ENCODE measurements at regions not wholly inside any gene's neighbourhood (a gene's known extent, or its start where the extent isn't known, plus 50 kb on each side); places are given as distances from the start of the nearest gene placed in this dataset.

- Histone ChIP-seq H2BK5ac (ENCODE audit: low read depth, low read length) (no peak overlapping the region), H3K23me2 (ENCODE audit: low read depth, low read length) (no peaks in the 10 kb centered on the region), H3K18ac (ENCODE audit: extremely low read depth, low read length) (no peak overlapping the region), H3K14ac (ENCODE audit: insufficient read length) (no peak overlapping the region), H3K56ac (replicated peaks; ENCODE audit: insufficient read length, low read depth, low read length) (no peak overlapping the region), H3K4ac (replicated peaks; ENCODE audit: insufficient read length, low read depth, low read length) (no peak overlapping the region), H2AK5ac (ENCODE audit: low read depth, low read length) (no peak overlapping the region), H3K9ac (replicated peaks in 1 of 4; ENCODE audit: extremely low read depth in 1 of 4, low read depth in 3 of 4, low read length in 3 of 4) (no peak overlapping the region), H2BK15ac (ENCODE audit: low read length) (no peak overlapping the region), H2AFZ (ENCODE audit: low read length) (no peak overlapping the region), H3K27ac (ENCODE audit: low read depth, low read length) (no peak overlapping the region), H3K23ac (ENCODE audit: insufficient read length) (no peak overlapping the region), H3K27me3 (replicated peaks in 1 of 4; ENCODE audit: control insufficient read depth in 3 of 4, extremely low read depth in 1 of 4, insufficient read depth in 3 of 4, low read length in 3 of 4) (no peaks in the 10 kb centered on the region), H3K79me1 (ENCODE audit: low read depth, low read length) (no peaks in the 10 kb centered on the region), H4K20me1 (replicated peaks in 1 of 2; ENCODE audit: control insufficient read depth in 1 of 2, insufficient read depth in 2 of 2, low read length in 2 of 2) (no peaks in the 10 kb centered on the region), H2BK120ac (replicated peaks; ENCODE audit: low read depth, low read length) (no peak overlapping the region), H4K5ac (ENCODE audit: insufficient read length, low read depth, low read length) (no peak overlapping the region), H3K4me3 (ENCODE audit: extremely low read depth in 1 of 4, insufficient read depth in 2 of 4, low read depth in 3 of 4, low read length in 4 of 4) (no peak overlapping the region), H2BK20ac (ENCODE audit: low read length) (no peak overlapping the region), H3K79me2 (ENCODE audit: control insufficient read depth in 1 of 2, insufficient read depth in 2 of 2, low read length in 2 of 2) (no peaks in the 10 kb centered on the region), H3K4me1 (replicated peaks in 1 of 4; ENCODE audit: control insufficient read depth in 3 of 4, insufficient read depth in 4 of 4, low read length in 3 of 4) (no peaks in the 10 kb centered on the region), H3K9me3 (ENCODE audit: insufficient read depth in 2 of 2, low read depth in 1 of 2, low read length in 1 of 2) (peaks cover 2 to 5% of the 10 kb centered on the region in 2 experiments; a peak in 2 of 4 replicates), H4K91ac (replicated peaks; ENCODE audit: insufficient read length, low read length) (no peak overlapping the region), H2BK12ac (ENCODE audit: low read depth, low read length) (no peak overlapping the region), H4K8ac (ENCODE audit: extremely low read depth, insufficient read depth, low read length) (no peak overlapping the region), H3K36me3 (ENCODE audit: control insufficient read depth in 2 of 4, insufficient read depth in 4 of 4, low read length in 3 of 4) (no peaks in the 10 kb centered on the region), H3K4me2 (ENCODE audit: insufficient read depth in 1 of 2, low read depth in 2 of 2, low read length in 2 of 2) (no peak overlapping the region)
- ChIA-PET CTCF (ENCODE audit: partially characterized antibody) (interaction anchor here (1.2 kb wide), 1 partner anchor 185 kb away, joined by 3 read pairs; no protein-coding TSS in a partner anchor), POLR2A (ENCODE audit: partially characterized antibody) (no interaction called here)
- DNase-seq (ENCODE audit: low read depth in 1 of 2, low spot score in 2 of 2) (no peak), FAIRE-seq (no peak)
- TF ChIP-seq KDM5A (IDR thresholded peaks at IDR 0.05; ENCODE audit: low read length) (no peak), KDM1A (IDR thresholded peaks at IDR 0.05; ENCODE audit: borderline replicate concordance, low read length) (no peak), CHD2 (IDR thresholded peaks at IDR 0.05; ENCODE audit: low read length) (no peak), BACH1 (IDR thresholded peaks at IDR 0.05; ENCODE audit: low read length) (no peak), EZH2 (IDR thresholded peaks at IDR 0.05; ENCODE audit: low read depth, low read length, severe bottlenecking) (no peak), RAD21 (IDR thresholded peaks at IDR 0.05 in 1 of 2, conservative IDR thresholded peaks at IDR 0.05 in 1 of 2; ENCODE audit: low read depth in 2 of 2, low read length in 2 of 2) (no peak), MAX (IDR thresholded peaks at IDR 0.05) (no peak), TAF1 (IDR thresholded peaks at IDR 0.05; ENCODE audit: low read depth, low read length) (no peak), TAF7 (optimal IDR thresholded peaks at IDR 0.05; ENCODE audit: borderline replicate concordance, low read depth, low read length) (no peak), RXRA (IDR thresholded peaks at IDR 0.05; ENCODE audit: insufficient read depth, low read depth, low read length) (no peak), SP2 (IDR thresholded peaks at IDR 0.05; ENCODE audit: low read length) (no peak), EP300 (IDR thresholded peaks at IDR 0.05; ENCODE audit: borderline replicate concordance in 1 of 2, low read depth in 2 of 2, low read length in 2 of 2) (no peak)
- 82% methylated on average over 1 of the region's 1 CpG; no CpG with 5 or more reads in 1 of the 2 experiments for WGBS, 2 experiments (ENCODE audit: extremely low coverage in 1 of 2, insufficient coverage in 1 of 2, insufficient read length in 1 of 2, insufficient replicate concordance in 2 of 2, low coverage in 1 of 2, low lambda C conversion rate in 2 of 2, missing lambda C conversion rate in 1 of 2)
Measured at GRCh38 chr21:24509131-24509530, 1098.2 kb downstream of the MRPL39 start.
